Suprapubic skin (tissue), 4 donors: ENCODE measurements at regions not wholly inside any gene's neighbourhood (a gene's known extent, or its start where the extent isn't known, plus 50 kb on each side); places are given as distances from the start of the nearest gene placed in this dataset.

Experiments used
- DNase-seq, 2 donors: peaks; one replicate each; pipeline ENCODE4 v3.0.0-alpha.2; 2019; ENCODE audit warnings: low spot score in 2 of 2
- H3K27ac ChIP-seq: fragments of 200-600 bp; sonication (generic); one replicate; pipeline ENCODE4 v1.5.1; 2019
- H3K27me3 ChIP-seq: fragments of 200-600 bp; sonication (generic); one replicate; pipeline ENCODE4 v1.5.1; 2019
- H3K36me3 ChIP-seq: fragments of 200-600 bp; sonication (generic); one replicate; pipeline ENCODE4 v1.5.1; 2019
- H3K4me1 ChIP-seq: fragments of 200-600 bp; sonication (generic); one replicate; pipeline ENCODE4 v1.5.1; 2019
- H3K4me3 ChIP-seq: fragments of 200-600 bp; sonication (generic); one replicate; pipeline ENCODE4 v1.5.1; 2019; ENCODE audit warnings: mild to moderate bottlenecking
- H3K9me3 ChIP-seq: fragments of 200-600 bp; sonication (generic); one replicate; pipeline ENCODE4 v1.5.1; 2019
- EP300 ChIP-seq: sonication (generic); formaldehyde crosslinking; IDR thresholded peaks from one replicate; pipeline ENCODE4 v1.6.1; 2017; ENCODE audit warnings: antibody characterized with exemption
- POLR2A ChIP-seq, 2 donors: fragments of 450-650 bp; IDR thresholded peaks; one replicate each; pipeline ENCODE4 v1.6.1; 2017; ENCODE audit warnings: antibody characterized with exemption in 2 of 2, mild to moderate bottlenecking in 2 of 2, moderate library complexity in 2 of 2
- POLR2AphosphoS5 ChIP-seq, 3 donors: sonication (generic); formaldehyde crosslinking; IDR thresholded peaks; one replicate each; pipeline ENCODE4 v1.6.1; 2017; ENCODE audit warnings: antibody characterized with exemption in 3 of 3
- WGBS: methylation state at CpG from one replicate; pipeline ENCODE4 v1.1.5; 2018; 5-methylcytosine and 5-hydroxymethylcytosine counted together
- TF ChIP-seq, protein P1 (sequence below), 2 donors: fragments of 200-600 bp in 1 of 2; fragments of 450-650 bp in 1 of 2; sonication (generic) in 1 of 2; IDR thresholded peaks; one replicate each; pipeline ENCODE4 v1.5.1; 2016 to 2019; ENCODE audit warnings: antibody characterized with exemption in 2 of 2, mild to moderate bottlenecking in 1 of 2, moderate library complexity in 1 of 2

DNA sequence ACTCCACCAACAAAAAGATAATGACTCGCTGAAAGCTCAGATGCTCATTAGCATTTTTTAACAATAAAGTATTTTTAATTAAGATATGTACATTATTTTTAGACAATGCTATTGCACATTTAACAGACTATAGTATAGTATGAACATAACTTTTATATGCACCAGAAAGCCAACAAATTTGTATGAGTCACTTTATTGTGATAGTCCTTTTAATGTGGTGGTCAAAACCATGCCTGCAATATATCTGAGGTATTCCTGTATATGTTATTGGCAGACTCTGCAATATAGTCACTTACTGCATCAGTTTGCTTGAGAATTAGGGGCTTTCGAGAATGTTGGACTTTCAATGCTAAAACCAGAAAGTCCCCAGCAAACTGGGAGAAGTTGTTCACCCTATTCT is 51.7 kb upstream of the CCDC196 start:
- Histone ChIP-seq H3K9me3 (peaks cover 7% of the 10 kb centered on the region), H3K4me1 (no peaks in the 10 kb centered on the region), H3K27ac (no peak overlapping the region), H3K27me3 (no peaks in the 10 kb centered on the region), H3K36me3 (no peaks in the 10 kb centered on the region), H3K4me3 (no peak overlapping the region)
- no peak for DNase-seq
- TF ChIP-seq EP300 (no peak), POLR2AphosphoS5 (IDR thresholded peaks at IDR 0.05) (no peak), POLR2A (IDR thresholded peaks at IDR 0.05) (no peak)
- TF ChIP-seq, protein P1, sequence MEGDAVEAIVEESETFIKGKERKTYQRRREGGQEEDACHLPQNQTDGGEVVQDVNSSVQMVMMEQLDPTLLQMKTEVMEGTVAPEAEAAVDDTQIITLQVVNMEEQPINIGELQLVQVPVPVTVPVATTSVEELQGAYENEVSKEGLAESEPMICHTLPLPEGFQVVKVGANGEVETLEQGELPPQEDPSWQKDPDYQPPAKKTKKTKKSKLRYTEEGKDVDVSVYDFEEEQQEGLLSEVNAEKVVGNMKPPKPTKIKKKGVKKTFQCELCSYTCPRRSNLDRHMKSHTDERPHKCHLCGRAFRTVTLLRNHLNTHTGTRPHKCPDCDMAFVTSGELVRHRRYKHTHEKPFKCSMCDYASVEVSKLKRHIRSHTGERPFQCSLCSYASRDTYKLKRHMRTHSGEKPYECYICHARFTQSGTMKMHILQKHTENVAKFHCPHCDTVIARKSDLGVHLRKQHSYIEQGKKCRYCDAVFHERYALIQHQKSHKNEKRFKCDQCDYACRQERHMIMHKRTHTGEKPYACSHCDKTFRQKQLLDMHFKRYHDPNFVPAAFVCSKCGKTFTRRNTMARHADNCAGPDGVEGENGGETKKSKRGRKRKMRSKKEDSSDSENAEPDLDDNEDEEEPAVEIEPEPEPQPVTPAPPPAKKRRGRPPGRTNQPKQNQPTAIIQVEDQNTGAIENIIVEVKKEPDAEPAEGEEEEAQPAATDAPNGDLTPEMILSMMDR (IDR thresholded peaks at IDR 0.05): no peak
- WGBS: 94% methylated on average over 2 of the region's 2 CpGs

DNA sequence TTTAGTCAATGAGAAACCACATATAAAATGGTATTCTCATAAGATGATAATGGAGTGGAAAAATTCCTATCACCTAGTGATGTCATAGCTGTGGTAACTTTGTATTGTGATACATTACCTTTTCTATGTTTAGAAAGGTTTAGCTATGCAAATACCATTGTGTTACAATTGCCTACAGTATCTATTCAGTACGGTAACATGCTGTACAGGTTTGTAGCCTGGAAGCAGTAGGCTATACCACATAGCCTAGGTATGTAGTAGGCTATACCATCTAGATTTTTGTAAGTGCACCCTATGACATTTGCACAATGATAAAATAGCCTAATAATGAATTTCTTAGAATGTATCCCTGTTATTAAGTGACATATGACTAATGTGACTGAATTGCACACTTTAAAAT is 50.5 kb upstream of the CCDC196 start:
- Histone ChIP-seq H3K4me3 (no peak overlapping the region), H3K27ac (no peak overlapping the region), H3K9me3 (peaks cover 7% of the 10 kb centered on the region), H3K27me3 (no peaks in the 10 kb centered on the region), H3K36me3 (no peaks in the 10 kb centered on the region), H3K4me1 (no peaks in the 10 kb centered on the region)
- DNase-seq: no peak
- TF ChIP-seq EP300 (no peak), POLR2AphosphoS5 (IDR thresholded peaks at IDR 0.05) (no peak), POLR2A (IDR thresholded peaks at IDR 0.05) (no peak)
- TF ChIP-seq, protein P1 (IDR thresholded peaks at IDR 0.05): no peak
- 74% methylated on average over 1 of the region's 1 CpG for WGBS
